Stimulated activated CD4-positive, alpha-beta T cell treated with anti-CD3 and anti-CD28 coated beads, Interleukin-2, amount 100 ng/mL, for 4 hours (primary cell): ENCODE measurements at regions not wholly inside any gene's neighbourhood (a gene's known extent, or its start where the extent isn't known, plus 50 kb on each side); places are given as distances from the start of the nearest gene placed in this dataset.

ENCODE experiments used
- DNase-seq: peaks from one replicate; pipeline ENCODE4 v3.0.0-alpha.2; 2020; ENCODE audit warnings: low read depth

- no peak for DNase-seq
Observed at GRCh38 chr20:60862601-60863000, 389.5 kb upstream of the CDH4 start.

DNA sequence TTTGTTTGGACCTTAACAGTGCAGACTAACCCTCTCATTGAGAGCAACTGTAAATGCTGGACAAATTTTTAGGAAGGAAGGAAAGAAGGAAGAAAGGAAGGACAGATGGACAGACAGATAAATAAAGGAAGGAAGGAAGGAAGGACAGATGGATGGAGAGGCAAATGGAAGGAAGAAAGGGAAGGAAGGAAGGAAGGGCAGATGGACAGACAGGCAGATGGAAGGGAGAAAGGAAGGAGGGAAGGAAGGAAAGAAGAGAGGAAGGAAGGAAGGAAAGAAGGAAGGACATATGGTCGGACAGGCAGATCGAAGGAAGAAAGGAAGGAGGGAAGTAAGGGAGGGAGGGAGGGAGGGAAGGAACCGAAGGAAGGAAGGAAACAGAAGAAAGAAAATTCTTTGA is 388.5 kb upstream of the CDH4 start:
- DNase-seq = no peak

DNA sequence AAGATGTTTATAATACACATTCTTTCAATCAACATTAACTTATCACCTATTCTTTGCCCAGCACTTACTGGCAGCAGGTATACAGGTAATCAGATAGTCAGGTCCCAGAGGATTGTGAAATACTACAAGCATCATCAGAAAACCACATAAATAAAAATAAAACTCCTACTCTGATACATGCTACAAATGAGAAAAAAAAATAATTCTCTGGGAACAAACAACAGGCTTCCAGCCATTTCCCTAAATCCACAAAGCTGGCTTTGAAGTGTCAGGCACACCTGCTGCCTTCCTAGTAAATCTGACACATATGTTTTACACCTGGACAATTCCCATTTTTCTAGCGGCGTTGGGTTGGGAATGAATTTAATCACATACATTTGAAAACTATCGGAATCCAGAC is 384.5 kb upstream of the CDH4 start:
- no peak for DNase-seq

DNA sequence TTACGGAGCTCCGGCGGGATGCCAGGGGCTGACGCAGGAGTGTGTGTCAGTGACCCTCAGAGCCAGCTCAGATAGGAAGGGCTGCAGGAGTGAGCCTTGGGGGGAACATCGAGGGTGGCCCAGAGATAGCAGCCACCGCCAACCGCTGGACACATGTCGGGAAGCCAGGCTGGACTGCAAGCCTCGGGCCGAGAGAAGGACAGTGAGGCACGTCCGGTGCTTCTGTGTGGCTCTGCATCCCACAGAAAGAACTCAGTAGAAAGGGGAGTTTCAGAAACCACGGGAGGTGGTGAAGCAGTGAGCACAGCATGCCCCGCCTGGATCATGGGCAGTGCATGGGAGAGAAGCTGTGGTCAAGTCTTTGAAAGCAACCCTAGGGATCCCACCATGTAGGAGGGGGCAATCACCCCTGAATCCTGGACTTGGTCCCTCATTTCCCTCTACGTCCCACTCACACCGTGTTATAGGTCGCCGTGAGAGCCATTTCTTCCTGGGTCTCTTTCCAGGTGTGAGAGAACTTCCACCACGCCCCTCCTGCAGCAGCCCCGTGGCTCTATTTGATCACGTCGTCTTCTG is 383.7 kb upstream of the CDH4 start:
- DNase-seq = no peak

GRCh38 chr20:60869087-60869486 is 383.0 kb upstream of the CDH4 start:
- no peak for DNase-seq

GRCh38 chr20:60869625-60870024 is 382.4 kb upstream of the CDH4 start:
- DNase-seq = no peak

- no peak for DNase-seq
Observed at GRCh38 chr20:60870040-60870439, 382.0 kb upstream of the CDH4 start.

DNA sequence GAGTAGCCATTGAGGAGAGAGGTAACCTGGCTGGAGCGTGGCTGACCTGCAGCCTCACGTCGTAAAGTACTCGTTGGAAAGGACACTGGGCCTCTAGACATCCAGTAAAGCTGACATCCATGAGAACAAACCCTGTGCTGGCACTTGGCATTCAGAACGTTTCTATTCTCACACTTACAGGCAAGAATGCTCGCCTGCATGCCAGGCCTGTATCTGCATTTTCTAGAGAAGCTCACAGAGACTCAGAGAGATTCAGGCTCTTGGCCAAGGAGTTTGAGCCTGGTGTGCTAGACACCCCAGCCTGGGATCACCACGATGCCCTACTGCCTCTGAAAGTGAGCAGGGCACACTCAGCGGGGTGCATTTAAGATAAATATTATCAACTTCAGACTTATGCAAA is 379.8 kb upstream of the CDH4 start:
- DNase-seq = no peak

- DNase-seq = no peak
Observed at GRCh38 chr20:60877071-60877857, 374.8 kb upstream of the CDH4 start.

DNA sequence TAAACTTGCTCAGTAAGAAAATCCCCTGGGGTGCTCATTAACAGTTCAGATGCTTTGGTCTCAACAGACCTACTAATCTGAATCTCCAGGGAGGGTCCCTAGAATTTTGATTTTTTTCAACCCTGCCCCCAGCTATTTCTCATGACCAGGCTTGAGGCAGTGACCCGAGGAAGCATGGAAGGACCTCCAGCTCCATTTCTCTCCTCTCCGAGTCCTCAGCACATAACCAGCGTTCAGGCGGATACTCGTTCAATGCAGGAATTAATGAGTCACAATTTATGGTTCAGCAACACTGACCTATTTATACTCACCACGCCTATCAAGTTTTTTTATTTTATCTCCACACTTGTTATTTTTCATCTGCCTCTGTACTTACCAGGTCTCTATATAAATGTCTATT is 369.2 kb upstream of the CDH4 start:
- no peak for DNase-seq

- DNase-seq = no peak
Observed at GRCh38 chr20:60883496-60883895, 368.6 kb upstream of the CDH4 start.

GRCh38 chr20:60884277-60884676 is 367.8 kb upstream of the CDH4 start:
- no peak for DNase-seq

- no peak for DNase-seq
Observed at GRCh38 chr20:60888771-60889170, 363.3 kb upstream of the CDH4 start.

DNA sequence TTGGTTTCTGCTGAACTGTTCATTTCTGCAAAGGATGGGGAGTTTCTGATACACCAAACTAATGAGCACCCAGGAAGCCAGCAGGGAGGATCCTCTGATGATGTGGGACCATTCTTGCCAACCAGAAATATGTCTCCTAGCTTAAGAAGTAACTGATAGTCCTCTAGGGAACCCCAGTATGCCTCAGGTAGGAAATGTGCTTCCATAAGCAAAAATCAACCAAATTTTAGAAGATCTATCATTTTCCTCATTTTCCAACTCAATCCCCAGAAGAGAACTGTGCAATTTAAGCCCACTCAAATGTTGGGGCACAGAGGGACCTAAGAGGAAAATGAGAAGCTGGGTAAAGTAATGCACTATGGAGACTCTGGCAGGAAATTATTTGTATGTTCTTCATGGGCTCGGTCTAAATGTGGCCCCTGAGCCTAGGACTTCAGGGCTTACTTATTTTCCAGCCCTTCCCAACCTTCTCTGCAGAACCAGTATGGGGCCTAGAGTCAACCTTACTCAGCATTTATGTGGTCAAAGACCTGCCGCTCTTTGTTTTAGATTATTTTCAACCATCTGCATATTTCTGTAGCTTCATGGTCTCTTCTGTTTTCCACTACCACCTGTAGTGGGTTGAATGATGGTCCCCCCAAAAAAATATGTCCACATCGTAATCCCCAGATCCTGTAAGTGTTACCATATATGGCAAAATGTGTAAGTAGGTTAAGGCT is 359.8 kb upstream of the CDH4 start:
- no peak for DNase-seq

DNA sequence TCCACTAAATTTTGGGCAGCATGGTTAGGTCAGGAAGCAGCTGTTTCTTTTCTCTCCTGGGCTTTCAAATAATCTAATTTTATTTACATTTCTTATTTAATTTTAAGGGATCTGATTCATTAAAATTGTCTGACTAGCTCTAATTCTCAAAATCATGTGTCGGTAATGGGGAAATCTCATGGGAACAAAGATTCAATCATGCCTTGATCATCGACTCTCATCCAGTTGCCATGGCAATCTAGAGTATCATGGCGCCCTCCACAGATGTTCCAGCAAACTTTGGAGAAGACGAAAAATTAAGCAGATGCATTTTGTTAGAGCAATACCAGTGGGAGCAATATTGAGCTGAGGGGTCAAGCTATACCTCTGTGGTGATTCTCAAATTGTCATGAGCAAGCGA is 358.0 kb upstream of the CDH4 start:
- DNase-seq = no peak

DNA sequence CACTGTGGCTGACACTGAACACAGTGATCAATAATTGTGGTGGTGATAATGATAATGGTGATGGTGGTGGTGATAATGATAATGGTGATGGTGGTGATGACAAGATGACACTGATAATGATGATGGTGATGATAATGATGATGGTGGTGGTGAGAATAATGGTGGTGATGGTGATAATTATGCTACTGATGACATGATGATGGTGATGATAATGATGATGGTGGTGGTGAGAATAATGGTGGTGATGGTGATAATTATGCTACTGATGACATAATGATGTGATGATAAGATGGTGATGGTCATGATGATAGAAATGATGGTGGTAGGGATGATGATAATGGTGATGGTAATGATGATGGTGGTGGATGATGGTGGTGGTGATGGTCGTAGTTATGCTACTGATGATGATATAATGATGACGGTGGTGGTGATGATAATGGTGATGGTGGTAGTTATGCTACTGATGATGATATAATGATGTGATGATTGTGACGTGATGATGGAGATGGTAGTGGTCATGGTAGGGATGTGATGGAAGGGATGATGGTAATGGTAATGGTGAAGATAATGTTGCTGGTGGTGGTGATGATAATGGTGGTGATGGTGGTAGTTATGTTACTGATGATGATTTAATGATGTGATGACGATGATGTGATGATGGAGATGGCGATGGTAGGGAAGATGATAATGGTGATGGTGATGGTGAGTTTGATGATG is 356.5 kb upstream of the CDH4 start:
- DNase-seq = no peak

DNA sequence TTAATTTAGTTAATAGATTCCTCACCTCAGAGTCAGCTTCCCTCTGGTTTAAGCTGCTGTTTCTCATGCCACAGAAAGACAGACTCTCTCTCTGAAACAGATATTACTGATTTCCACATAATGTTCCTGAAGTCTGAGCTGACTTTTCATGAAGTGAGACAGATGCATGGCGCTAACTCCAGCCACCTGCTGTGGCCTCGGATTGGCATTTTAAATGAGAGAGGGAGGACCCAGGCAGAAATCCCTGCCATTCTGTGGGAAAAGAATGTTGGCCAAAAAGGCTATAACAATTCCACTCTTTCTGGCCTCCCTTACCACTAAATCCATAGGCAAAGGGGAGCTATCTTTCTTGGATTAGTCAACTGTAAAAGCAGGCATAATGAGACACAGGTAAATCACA is 354.1 kb upstream of the CDH4 start:
- DNase-seq = no peak

DNA sequence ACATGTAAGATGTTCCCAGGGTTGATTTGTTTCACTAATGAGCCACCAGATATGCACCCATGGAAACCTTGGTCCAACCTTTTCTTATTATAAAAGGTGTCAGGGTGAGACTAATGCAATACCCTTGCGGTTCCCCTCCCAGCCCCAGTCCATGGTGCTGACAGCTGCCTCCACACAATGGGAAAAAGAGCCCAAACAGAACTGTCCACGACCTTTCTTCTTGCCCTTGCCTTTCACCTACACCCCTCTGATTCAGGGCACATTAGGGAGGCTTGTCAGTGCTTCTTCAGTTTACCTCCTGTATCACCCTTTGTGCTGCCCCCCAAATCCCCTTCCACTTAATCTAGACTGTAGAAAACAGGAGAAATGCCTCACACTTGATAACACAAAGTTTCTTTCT is 352.7 kb upstream of the CDH4 start:
- no peak for DNase-seq

- DNase-seq = no peak
Observed at GRCh38 chr20:60900618-60901017, 351.4 kb upstream of the CDH4 start.

DNA sequence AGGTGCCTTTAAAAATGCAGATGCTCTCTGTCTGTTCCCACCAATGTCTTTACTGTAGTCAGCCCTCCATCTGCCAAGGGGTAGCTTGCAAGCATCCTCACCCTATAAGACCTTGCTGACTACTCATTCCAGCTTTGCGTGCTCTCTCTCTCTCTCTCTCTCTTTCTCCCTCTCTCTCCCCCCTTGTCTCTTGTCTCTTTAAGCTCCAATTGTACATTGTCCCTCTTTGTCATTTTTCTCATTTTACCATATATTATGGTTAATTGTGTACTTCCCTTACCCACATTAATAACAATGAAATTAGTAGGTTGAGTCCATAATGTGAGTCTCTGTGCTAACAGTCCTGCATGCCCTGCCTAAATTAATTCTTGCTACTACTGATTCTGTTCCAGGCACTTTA is 350.2 kb upstream of the CDH4 start:
- DNase-seq = no peak

DNA sequence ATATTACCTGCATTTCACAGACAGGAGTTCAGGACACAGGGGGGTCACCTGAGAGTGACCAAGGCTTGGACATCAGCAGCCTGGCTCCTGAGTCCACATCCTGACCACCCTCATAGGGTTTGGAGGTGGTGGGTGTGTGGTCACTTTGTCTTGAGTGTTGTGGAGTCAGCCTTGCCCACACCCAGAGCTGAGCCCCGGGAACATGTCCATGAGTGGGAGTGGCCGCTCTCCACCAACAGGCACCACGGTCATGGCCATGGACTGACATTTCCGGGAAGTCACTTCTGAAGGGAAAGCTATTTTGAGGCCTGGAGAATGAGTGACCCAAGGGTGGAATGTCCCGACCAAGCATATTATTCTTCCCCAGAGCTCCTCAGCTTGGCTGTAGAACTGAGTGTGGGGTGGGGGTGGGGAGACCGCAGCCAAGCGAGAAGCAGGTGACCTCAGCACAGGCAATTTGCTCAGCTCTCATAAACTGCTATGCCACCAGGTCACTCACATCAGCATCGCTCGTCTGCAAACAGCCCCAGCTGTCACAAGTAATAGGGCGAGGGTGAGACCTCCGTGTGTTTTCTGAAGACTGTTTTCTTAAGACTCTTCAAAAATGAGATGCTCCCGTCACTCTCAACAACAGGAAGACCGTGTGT is 348.6 kb upstream of the CDH4 start:
- no peak for DNase-seq

- DNase-seq = no peak
Observed at GRCh38 chr20:60904730-60905129, 347.3 kb upstream of the CDH4 start.
